Mesendoderm (in vitro differentiated cells): ENCODE measurements at regions not wholly inside any gene's neighbourhood (a gene's known extent, or its start where the extent isn't known, plus 50 kb on each side); places are given as distances from the start of the nearest gene placed in this dataset.

Experiments used
- DNase-seq: peaks from one replicate; pipeline ENCODE4 v3.0.0; 2013
- H2AK5ac ChIP-seq: 2 replicates; pipeline ENCODE4 v1.6.1; 2013; ENCODE audit warnings: low read length, inconsistent platforms
- H2BK120ac ChIP-seq: 2 replicates; pipeline ENCODE4 v1.6.1; 2013; ENCODE audit warnings: low read depth, mild to moderate bottlenecking, low read length, moderate library complexity, mixed read lengths
- H2BK15ac ChIP-seq: replicated peaks from 2 replicates; pipeline ENCODE4 v1.6.1; 2013; ENCODE audit warnings: low read depth, mild to moderate bottlenecking, moderate library complexity
- H2BK5ac ChIP-seq: 2 replicates; pipeline ENCODE4 v1.6.1; 2013; ENCODE audit warnings: low read length, inconsistent platforms
- H3K18ac ChIP-seq: 2 replicates; pipeline ENCODE4 v1.6.1; 2013; ENCODE audit warnings: mild to moderate bottlenecking, low read length, mixed read lengths
- H3K23ac ChIP-seq: one replicate; pipeline ENCODE4 v1.6.1; 2013; ENCODE audit warnings: low read length
- H3K27ac ChIP-seq: 2 replicates; pipeline ENCODE4 v1.5.1; 2013; ENCODE audit warnings: low read depth, mild to moderate bottlenecking, inconsistent platforms, low read length, moderate library complexity
- H3K27me3 ChIP-seq: 2 replicates; pipeline ENCODE4 v1.6.1; 2013; ENCODE audit warnings: low read length, control low read depth, mild to moderate bottlenecking, inconsistent platforms; ENCODE audit not compliant: insufficient read depth, poor library complexity
- H3K36me3 ChIP-seq: 2 replicates; pipeline ENCODE4 v1.6.1; 2013; ENCODE audit warnings: low read length, inconsistent platforms; ENCODE audit not compliant: control insufficient read depth, insufficient read depth
- H3K4ac ChIP-seq: one replicate; pipeline ENCODE4 v1.6.1; 2013; ENCODE audit warnings: low read depth, mild to moderate bottlenecking, low read length, moderate library complexity
- H3K4me1 ChIP-seq: 2 replicates; pipeline ENCODE4 v1.6.1; 2013; ENCODE audit warnings: low read depth, low read length, inconsistent platforms; ENCODE audit not compliant: control insufficient read depth
- H3K4me2 ChIP-seq: 2 replicates; pipeline ENCODE4 v1.6.1; 2013; ENCODE audit warnings: low read length
- H3K4me3 ChIP-seq: 2 replicates; pipeline ENCODE4 v1.5.1; 2013; ENCODE audit warnings: mild to moderate bottlenecking, low read length
- H3K56ac ChIP-seq: one replicate; pipeline ENCODE4 v1.6.1; 2013; ENCODE audit warnings: low read length
- H3K79me1 ChIP-seq: 2 replicates; pipeline ENCODE4 v1.6.1; 2013; ENCODE audit warnings: low read length, inconsistent platforms
- H3K79me2 ChIP-seq: 2 replicates; pipeline ENCODE4 v1.6.1; 2013; ENCODE audit warnings: mild to moderate bottlenecking, low read length; ENCODE audit not compliant: control insufficient read depth, insufficient read depth
- H3K9ac ChIP-seq: 2 replicates; pipeline ENCODE4 v1.6.1; 2013; ENCODE audit warnings: low read length, inconsistent platforms
- H4K5ac ChIP-seq: one replicate; pipeline ENCODE4 v1.6.1; 2013; ENCODE audit warnings: low read length
- H4K8ac ChIP-seq: one replicate; pipeline ENCODE4 v1.6.1; 2013; ENCODE audit warnings: low read depth, mild to moderate bottlenecking, control low read depth, low read length, moderate library complexity
- WGBS: extraction: QIAGEN DNeasy Blood & Tissue Kit; methylation state at CpG from one replicate; pipeline ENCODE4 v1.1.7; 2013; ENCODE audit warnings: low lambda C conversion rate, missing lambda C conversion rate; ENCODE audit not compliant: insufficient coverage; ENCODE audit errors: extremely low coverage; 5-methylcytosine and 5-hydroxymethylcytosine counted together

- Histone ChIP-seq H4K5ac (no peak overlapping the region), H3K23ac (no peak overlapping the region), H3K27ac (no peak overlapping the region), H2BK120ac (no peak overlapping the region), H3K4ac (no peak overlapping the region), H3K4me1 (no peaks in the 10 kb centered on the region), H3K27me3 (no peaks in the 10 kb centered on the region), H3K56ac (no peak overlapping the region), H2BK15ac (no peak overlapping the region), H3K4me2 (no peak overlapping the region), H3K4me3 (no peak overlapping the region), H3K79me1 (no peaks in the 10 kb centered on the region), H3K18ac (no peak overlapping the region), H4K8ac (no peak overlapping the region), H3K79me2 (no peaks in the 10 kb centered on the region), H3K36me3 (no peaks in the 10 kb centered on the region), H3K9ac (no peak overlapping the region), H2BK5ac (no peak overlapping the region), H2AK5ac (no peak overlapping the region)
- WGBS: no CpG with 5 or more reads among the region's 2 CpGs
- DNase-seq: no peak
These were observed 129.5 kb upstream of the ITGA1 start for GRCh38 chr5:52658246-52658645.

GRCh38 chr5:52660621-52661020, 127.1 kb upstream of the ITGA1 start:
- no peak overlapping the region for H4K8ac ChIP-seq
- no peak overlapping the region for H3K4me2 ChIP-seq
- WGBS: no CpG with 5 or more reads among the region's 1 CpG
- no peak overlapping the region for H3K4ac ChIP-seq
- no peak overlapping the region for H3K27ac ChIP-seq
- H3K9ac ChIP-seq: no peak overlapping the region
- no peaks in the 10 kb centered on the region for H3K79me1 ChIP-seq
- H3K79me2 ChIP-seq: no peaks in the 10 kb centered on the region
- no peak for DNase-seq
- H3K56ac ChIP-seq: no peak overlapping the region
- no peaks in the 10 kb centered on the region for H3K27me3 ChIP-seq
- no peak overlapping the region for H3K18ac ChIP-seq
- H3K4me1 ChIP-seq: no peaks in the 10 kb centered on the region
- no peak overlapping the region for H4K5ac ChIP-seq
- no peak overlapping the region for H2AK5ac ChIP-seq
- H2BK15ac ChIP-seq: no peak overlapping the region
- no peak overlapping the region for H2BK120ac ChIP-seq
- H3K36me3 ChIP-seq: no peaks in the 10 kb centered on the region
- no peak overlapping the region for H2BK5ac ChIP-seq
- no peak overlapping the region for H3K23ac ChIP-seq
- no peak overlapping the region for H3K4me3 ChIP-seq

DNA sequence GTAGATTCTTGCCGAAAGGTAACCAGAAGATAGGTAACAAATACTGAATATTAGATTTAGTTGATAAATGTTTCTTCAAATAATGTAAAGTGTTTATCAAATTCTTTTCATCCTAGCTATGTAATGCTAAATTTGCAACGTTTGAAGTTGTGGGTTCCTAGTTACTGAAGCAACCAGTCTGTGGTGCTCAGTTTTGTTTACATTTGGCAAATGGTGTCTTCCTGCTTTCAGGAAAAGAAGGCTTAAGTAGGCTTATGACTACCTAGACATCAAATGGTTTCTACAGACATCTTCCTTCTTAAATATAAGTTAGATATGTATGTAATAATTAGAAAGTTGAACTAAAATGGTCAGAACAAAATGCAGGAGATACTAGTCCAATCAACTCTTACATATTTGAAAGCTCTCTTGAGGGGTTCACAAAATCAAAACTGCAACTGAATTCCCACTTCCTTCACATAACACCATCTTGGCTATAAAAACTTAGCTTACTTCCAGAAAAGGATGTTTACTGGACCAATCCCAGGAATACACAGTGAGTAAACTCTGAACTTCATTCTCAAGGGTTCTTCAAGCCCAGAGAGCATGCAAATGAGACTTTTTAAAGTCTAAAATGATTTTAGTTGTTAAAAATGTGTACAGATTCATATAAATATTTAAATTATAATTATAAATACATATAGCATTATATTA, 125.7 kb upstream of the ITGA1 start:
- Histone ChIP-seq H3K4me1 (no peaks in the 10 kb centered on the region), H3K79me1 (no peaks in the 10 kb centered on the region), H3K18ac (no peak overlapping the region), H3K4ac (no peak overlapping the region), H3K9ac (no peak overlapping the region), H3K23ac (no peak overlapping the region), H2BK120ac (no peak overlapping the region), H3K36me3 (no peaks in the 10 kb centered on the region), H2AK5ac (no peak overlapping the region), H3K56ac (no peak overlapping the region), H3K4me2 (no peak overlapping the region), H2BK15ac (no peak overlapping the region), H4K8ac (no peak overlapping the region), H3K27ac (no peak overlapping the region), H4K5ac (no peak overlapping the region), H3K27me3 (no peaks in the 10 kb centered on the region), H3K4me3 (no peak overlapping the region), H3K79me2 (no peaks in the 10 kb centered on the region), H2BK5ac (no peak overlapping the region)
- no peak for DNase-seq
- no CpG with 5 or more reads among the region's 2 CpGs for WGBS

DNA sequence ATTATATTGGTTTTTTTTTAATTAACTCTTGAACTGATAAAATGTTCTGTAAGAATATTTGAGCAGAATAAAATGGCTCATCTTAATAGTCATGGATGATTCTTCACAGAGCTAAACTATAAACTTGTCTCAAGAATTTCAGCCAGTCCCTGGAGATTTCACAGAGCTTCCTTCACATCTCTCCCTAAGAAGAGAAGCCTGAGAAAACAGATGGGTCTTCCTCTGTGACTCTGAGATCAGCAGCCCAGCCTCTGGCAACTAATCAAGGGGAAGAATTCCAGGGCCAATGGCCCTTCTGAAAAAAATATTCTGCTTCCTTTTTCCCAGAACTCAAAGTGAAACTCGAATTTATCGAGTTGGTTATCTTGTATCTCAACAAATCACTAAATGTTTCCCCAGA, 122.2 kb upstream of the ITGA1 start:
- H3K56ac ChIP-seq: no peak overlapping the region

DNA sequence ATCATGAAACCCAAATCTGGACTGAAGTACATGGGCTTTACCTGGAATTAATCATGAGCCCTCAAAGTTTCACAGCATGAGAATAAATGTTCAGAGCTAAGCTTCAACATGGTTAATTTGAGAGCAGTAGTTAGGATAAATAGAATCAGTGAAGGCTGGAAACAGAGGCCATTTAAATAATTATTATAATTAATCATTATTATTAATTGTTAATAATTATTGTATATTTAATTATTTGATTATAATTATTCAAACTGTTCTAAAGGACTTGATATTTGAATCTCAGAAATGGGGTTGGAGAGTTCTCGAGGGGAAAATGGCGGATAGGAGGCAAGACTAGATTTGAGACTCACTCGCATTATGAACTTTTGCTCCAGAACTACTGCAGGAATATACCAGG, 119.6 kb upstream of the ITGA1 start:
- H3K27me3 ChIP-seq: no peaks in the 10 kb centered on the region
- no peak overlapping the region for H2AK5ac ChIP-seq
- no peak overlapping the region for H4K8ac ChIP-seq
- no peak overlapping the region for H2BK120ac ChIP-seq
- DNase-seq: no peak
- no peak overlapping the region for H3K18ac ChIP-seq
- no peaks in the 10 kb centered on the region for H3K36me3 ChIP-seq
- H3K4me2 ChIP-seq: no peak overlapping the region
- H3K23ac ChIP-seq: no peak overlapping the region
- H2BK15ac ChIP-seq: no peak overlapping the region
- H3K9ac ChIP-seq: no peak overlapping the region
- H3K4me1 ChIP-seq: no peaks in the 10 kb centered on the region
- H4K5ac ChIP-seq: no peak overlapping the region
- H3K56ac ChIP-seq: no peak overlapping the region
- H3K4ac ChIP-seq: no peak overlapping the region
- WGBS: 100% methylated on average over 1 of the region's 3 CpGs
- H3K79me2 ChIP-seq: no peaks in the 10 kb centered on the region
- H3K27ac ChIP-seq: no peak overlapping the region
- no peaks in the 10 kb centered on the region for H3K79me1 ChIP-seq
- no peak overlapping the region for H2BK5ac ChIP-seq
- H3K4me3 ChIP-seq: no peak overlapping the region

More for the DNA sequence above, 122.2 kb upstream of the ITGA1 start:
- Histone ChIP-seq H3K9ac (no peak overlapping the region), H3K79me2 (no peaks in the 10 kb centered on the region), H3K23ac (no peak overlapping the region), H3K18ac (no peak overlapping the region), H4K5ac (no peak overlapping the region), H2BK120ac (no peak overlapping the region), H2BK15ac (no peak overlapping the region), H2AK5ac (no peak overlapping the region), H3K27ac (no peak overlapping the region), H3K4me3 (no peak overlapping the region), H3K79me1 (no peaks in the 10 kb centered on the region), H3K36me3 (no peaks in the 10 kb centered on the region), H3K4ac (no peak overlapping the region), H3K4me1 (no peaks in the 10 kb centered on the region), H4K8ac (no peak overlapping the region), H3K4me2 (no peak overlapping the region), H3K27me3 (no peaks in the 10 kb centered on the region), H2BK5ac (no peak overlapping the region)
- no CpG with 5 or more reads among the region's 2 CpGs for WGBS
- no peak for DNase-seq

- no peak overlapping the region for H2BK15ac ChIP-seq
- no peaks in the 10 kb centered on the region for H3K79me2 ChIP-seq
- H3K79me1 ChIP-seq: no peaks in the 10 kb centered on the region
- no peak overlapping the region for H2BK120ac ChIP-seq
- H3K23ac ChIP-seq: no peak overlapping the region
- no CpG with 5 or more reads among the region's 20 CpGs for WGBS
- no peak overlapping the region for H4K8ac ChIP-seq
- H3K27me3 ChIP-seq: no peaks in the 10 kb centered on the region
- no peak overlapping the region for H3K27ac ChIP-seq
- no peak overlapping the region for H2AK5ac ChIP-seq
- H3K4ac ChIP-seq: no peak overlapping the region
- H4K5ac ChIP-seq: no peak overlapping the region
- no peak for DNase-seq
- no peak overlapping the region for H3K18ac ChIP-seq
- H3K4me3 ChIP-seq: no peak overlapping the region
- no peak overlapping the region for H3K9ac ChIP-seq
- no peaks in the 10 kb centered on the region for H3K36me3 ChIP-seq
- H3K56ac ChIP-seq: no peak overlapping the region
- H3K4me2 ChIP-seq: no peak overlapping the region
- no peak overlapping the region for H2BK5ac ChIP-seq
- no peaks in the 10 kb centered on the region for H3K4me1 ChIP-seq
These were observed 119.1 kb upstream of the ITGA1 start for GRCh38 chr5:52668544-52669185.
